Spleen (tissue), 7 donors: ENCODE measurements at regions not wholly inside any gene's neighbourhood (a gene's known extent, or its start where the extent isn't known, plus 50 kb on each side); places are given as distances from the start of the nearest gene placed in this dataset.

Experiments
- CTCF ChIP-seq, 11 experiments: fragments of 200-600 bp in 7 of 11; fragments of 450-650 bp in 4 of 11; sonication (generic) in 4 of 11; IDR thresholded peaks in 8 of 11; conservative IDR thresholded peaks in 3 of 11; 1 replicate in 7 of 11; 2 replicates in 4 of 11; pipeline versions ENCODE4 v1.4.0 to v1.8.0; 2016 to 2021; ENCODE audit warnings: antibody characterized with exemption in 11 of 11, inconsistent platforms in 4 of 11, mild to moderate bottlenecking in 1 of 11
- POLR2A ChIP-seq, 3 donors: fragments of 450-650 bp; IDR thresholded peaks; one replicate each; pipeline ENCODE4 v1.5.1; 2017; ENCODE audit warnings: antibody characterized with exemption in 3 of 3, mild to moderate bottlenecking in 1 of 3
- POLR2AphosphoS5 ChIP-seq, 3 donors: sonication (generic); formaldehyde crosslinking; IDR thresholded peaks; one replicate each; pipeline ENCODE4 v1.5.1; 2017; ENCODE audit warnings: antibody characterized with exemption in 3 of 3
- donor health status: DM: no; HTN: no; CAD: no; lungs with moderate emphysema.
- donor health status: DM: no; HTN: no; CAD: no.
- donor health status: DM: no; HTN: no; CAD: no.

- TF ChIP-seq CTCF (IDR thresholded peaks at IDR 0.05 in 8 of 11, conservative IDR thresholded peaks at IDR 0.05 in 3 of 11), result no peak
- TF ChIP-seq POLR2A (IDR thresholded peaks at IDR 0.05), result no peak
- no peak for TF ChIP-seq POLR2AphosphoS5 (IDR thresholded peaks at IDR 0.05)
Measured at GRCh38 chr20:9928955-9929354, 90.1 kb upstream of the PAK5 start.
